AG09309 (cell line): ENCODE measurements at regions not wholly inside any gene's neighbourhood (a gene's known extent, or its start where the extent isn't known, plus 50 kb on each side); places are given as distances from the start of the nearest gene placed in this dataset.

Source experiments
- DNase-seq: peaks from one replicate; pipeline ENCODE4 v3.0.0-alpha.2; 2010; ENCODE audit warnings: low read depth
- H3K4me3 ChIP-seq: 2 replicates; pipeline ENCODE4 v1.5.1; 2011; ENCODE audit warnings: mild to moderate bottlenecking, low read depth, low read length, moderate library complexity; ENCODE audit not compliant: control insufficient read depth
- TF ChIP-seq, protein P1 (sequence below): IDR thresholded peaks from 2 replicates; pipeline ENCODE4 v1.5.1; 2011; ENCODE audit warnings: mild to moderate bottlenecking, low read depth, low read length, inconsistent platforms; ENCODE audit not compliant: insufficient read depth, control insufficient read depth; ENCODE audit errors: missing control alignments

DNA sequence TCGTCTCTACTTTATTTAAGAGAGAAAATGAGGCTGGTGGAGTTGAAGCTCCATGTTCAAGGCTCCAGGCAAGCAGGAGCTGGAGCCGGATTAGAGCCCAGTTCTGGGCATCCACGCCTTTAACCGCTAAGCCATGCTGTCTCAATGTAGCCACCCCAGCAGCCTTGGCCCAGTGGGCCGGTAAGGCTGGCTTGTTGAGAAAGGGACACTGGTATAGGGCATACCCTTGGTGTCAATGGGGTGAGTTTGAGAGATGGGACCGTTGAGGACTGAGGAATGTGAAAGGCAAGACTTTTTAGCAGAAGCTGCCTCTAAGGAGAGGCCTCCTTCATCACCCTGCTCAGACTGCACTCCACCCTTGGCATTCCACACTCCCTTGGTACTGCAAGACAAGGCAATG, 147.4 kb downstream of the CYLD start:
- DNase-seq, result no peak
- TF ChIP-seq, protein P1, sequence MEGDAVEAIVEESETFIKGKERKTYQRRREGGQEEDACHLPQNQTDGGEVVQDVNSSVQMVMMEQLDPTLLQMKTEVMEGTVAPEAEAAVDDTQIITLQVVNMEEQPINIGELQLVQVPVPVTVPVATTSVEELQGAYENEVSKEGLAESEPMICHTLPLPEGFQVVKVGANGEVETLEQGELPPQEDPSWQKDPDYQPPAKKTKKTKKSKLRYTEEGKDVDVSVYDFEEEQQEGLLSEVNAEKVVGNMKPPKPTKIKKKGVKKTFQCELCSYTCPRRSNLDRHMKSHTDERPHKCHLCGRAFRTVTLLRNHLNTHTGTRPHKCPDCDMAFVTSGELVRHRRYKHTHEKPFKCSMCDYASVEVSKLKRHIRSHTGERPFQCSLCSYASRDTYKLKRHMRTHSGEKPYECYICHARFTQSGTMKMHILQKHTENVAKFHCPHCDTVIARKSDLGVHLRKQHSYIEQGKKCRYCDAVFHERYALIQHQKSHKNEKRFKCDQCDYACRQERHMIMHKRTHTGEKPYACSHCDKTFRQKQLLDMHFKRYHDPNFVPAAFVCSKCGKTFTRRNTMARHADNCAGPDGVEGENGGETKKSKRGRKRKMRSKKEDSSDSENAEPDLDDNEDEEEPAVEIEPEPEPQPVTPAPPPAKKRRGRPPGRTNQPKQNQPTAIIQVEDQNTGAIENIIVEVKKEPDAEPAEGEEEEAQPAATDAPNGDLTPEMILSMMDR, result no peak
- no peak overlapping the region for H3K4me3 ChIP-seq

DNA sequence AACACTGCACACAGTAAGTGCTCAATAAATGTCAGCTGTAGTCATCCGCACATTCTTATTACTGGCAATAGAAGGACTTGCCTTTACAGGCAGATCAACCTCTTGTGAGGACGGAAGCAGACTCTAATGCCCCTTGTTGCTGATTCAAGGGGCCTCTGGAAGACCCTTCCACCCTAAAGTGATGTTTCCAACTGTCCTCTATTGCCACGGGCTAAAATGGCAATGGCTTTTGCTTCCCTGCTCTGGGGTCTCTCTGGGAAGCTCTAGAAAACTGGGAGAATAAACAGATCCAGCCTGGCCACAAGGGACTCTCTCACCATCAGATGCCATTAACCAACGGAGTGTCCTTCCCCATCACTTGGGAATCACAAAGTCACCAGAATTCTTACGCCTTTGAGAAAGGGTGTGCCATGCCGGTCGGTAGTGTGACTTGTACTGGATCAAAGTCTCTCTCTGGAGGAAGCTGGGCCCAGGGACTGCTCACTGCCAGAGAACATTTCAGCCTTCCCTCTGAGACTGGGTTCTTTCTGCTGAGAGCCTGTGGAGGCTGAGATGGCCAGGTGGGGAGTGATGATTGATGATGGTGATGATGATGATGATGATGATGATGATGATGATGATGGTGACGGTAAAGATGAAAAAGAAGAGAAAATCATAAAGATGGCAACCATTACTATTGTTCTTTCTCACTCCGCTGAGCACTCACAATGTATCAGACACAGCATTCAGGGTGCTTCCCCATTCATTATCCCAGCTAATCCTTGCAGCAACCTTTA, 146.8 kb downstream of the CYLD start:
- no peak for DNase-seq
- no peak overlapping the region for H3K4me3 ChIP-seq
- TF ChIP-seq, protein P1, result no peak

DNA sequence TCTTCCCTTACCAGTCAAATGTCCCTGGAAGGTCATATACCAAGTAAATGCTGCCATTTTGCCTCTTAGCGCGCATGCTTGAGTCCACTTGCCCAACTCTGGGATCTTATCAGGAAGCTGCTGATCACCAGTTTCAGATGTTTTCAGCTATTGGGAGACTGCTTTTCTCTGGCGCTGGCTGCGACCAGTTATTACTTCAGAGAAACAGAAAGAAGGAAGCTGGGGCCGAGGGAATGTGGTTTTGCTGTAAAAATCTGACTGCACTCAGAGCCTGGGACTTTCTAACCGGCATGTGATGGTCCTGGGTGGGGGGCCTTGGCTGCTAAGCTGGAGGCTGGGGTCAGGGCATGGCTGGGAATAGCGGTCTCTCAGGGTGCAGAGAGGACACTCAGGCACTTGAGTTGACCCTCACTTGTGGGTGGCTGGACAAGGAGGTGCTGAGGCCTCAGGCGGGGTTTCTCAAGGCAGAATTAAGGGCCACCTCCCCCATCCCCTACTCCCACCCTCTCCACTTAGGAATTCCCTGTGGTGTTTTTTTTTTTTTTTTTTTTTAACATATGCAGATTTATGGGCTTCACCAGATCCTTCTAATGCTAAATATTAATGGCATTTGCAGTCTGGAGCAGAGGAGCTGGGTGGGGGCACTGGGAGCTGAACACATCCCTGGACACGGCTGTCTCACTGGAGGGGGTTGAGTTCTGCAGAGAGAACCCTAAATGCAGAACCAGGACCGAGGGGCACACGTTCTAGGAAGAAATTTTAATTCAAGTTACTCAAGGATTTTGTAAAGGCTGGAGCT, 145.8 kb downstream of the CYLD start:
- H3K4me3 ChIP-seq, result no peak overlapping the region
- TF ChIP-seq, protein P1, result no peak
- DNase-seq, result no peak

GRCh38 chr16:50884066-50884860, 142.4 kb downstream of the CYLD start:
- DNase-seq, result no peak
- TF ChIP-seq, protein P1, result no peak
- no peak overlapping the region for H3K4me3 ChIP-seq

DNA sequence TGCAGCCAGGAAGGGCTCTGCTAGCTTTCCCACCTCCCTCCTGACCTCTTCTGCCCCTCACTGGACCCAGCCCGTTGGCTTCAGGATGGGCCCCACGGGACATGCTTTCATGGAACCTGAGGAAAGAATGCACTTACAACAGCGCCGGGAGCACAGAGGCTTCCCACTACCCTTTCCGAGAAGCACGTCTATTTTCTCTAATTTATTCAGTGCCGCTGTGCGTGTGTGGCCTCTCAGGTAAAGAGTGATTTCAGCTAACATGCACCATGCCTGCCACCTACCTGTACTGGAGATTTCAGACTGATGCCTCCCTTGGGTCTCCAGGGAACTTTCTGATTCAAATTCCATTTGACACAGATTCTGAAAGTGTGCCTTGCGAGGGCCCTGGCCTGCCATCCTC, 140.1 kb downstream of the CYLD start:
- no peak overlapping the region for H3K4me3 ChIP-seq
- TF ChIP-seq, protein P1, result no peak
- no peak for DNase-seq

DNA sequence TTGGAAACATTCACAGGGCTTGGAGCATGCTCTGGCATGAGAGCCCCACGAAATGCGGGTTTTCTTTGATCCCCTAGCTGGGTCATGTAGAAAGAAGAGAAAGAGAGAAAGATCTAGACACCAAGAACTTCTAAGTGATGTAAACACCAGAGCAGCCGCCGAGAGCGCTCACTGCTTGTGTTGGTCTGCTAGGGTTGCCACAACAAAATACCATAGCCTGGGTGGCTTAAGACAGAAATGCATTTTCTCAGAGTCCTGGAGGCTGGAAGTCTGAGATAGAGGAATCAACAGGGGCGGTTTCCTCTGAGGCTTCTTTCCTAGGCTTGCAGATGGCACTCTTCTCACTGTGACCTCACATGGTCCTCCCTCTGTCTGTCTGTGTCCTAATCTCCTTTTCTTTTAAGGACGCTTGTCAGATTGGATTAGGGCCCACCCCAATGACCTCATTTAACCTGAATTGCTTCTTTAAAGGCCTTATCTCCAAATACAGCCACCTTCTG, 139.5 kb downstream of the CYLD start:
- DNase-seq, result no peak
- TF ChIP-seq, protein P1, result no peak

More for the DNA sequence above, 139.5 kb downstream of the CYLD start:
- H3K4me3 ChIP-seq, result no peak overlapping the region
